ENCODE measurements at regions not wholly inside any gene's neighbourhood (a gene's known extent, or its start where the extent isn't known, plus 50 kb on each side); places are given as distances from the start of the nearest gene placed in this dataset.

DNA sequence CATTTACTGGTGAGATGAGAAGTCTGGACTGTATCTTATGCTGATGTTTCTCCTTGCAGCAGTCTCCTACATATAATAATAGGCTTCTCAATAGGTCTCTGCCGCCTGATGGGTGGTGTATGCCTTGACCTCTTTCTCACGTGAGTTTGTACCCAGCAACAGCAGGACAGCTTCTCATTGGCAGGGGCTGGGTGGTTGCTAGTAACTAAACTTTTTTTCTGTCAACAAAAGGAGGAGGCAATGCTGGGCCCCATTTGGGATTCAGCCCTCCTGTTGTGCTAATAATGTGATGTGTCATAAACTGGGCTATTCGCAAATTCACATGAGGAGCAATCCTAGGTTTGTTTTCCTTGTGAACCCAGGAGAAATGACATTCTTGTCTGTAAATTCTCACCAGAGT lies 533.6 kb downstream of the GATA3 start:
- in situ Hi-C loops (cut with MboI; ENCODE audit: low sequenced_read_pairs), result no loop called here

DNA sequence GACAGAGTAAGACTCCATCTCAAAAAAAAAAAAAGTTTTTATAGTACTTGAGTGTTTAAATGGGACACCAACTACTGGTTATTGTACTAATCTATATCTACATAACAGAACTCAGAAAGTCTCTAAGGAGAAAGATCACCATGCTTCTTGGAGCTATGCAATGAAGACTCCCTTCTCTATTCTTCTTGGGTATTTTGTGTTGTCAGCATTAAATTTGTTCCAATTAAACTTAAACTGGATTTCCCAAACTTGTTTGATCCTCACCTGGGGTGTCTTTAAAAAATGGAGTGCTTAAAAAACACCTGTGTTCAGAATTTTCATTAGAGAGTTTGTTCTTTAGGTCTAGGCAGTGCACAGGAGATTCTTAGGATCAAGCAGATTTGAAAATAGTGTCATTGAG lies 536.0 kb downstream of the GATA3 start:
- in situ Hi-C loops (cut with MboI; ENCODE audit: low sequenced_read_pairs), result no loop called here

DNA sequence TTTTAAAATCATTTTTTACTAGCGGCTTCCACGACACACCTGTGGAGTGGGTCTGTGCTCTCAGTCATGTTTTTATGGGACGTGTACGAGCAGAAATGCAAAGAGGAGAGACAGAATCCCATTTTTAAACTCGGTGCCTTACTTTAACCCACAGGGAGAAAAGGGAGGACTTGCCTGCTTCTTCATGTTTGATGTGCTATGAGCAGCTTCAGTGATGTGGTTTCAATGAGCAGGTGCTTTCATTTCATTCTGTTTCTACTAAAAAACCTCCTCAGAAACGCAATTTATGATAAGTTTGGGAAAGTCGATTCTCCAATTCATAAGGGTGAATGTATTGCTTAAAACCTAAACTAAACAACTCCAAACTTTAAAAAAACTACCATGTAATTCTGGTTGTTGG lies 537.2 kb downstream of the GATA3 start:
- in situ Hi-C loops (cut with MboI; ENCODE audit: low sequenced_read_pairs), result no loop called here

DNA sequence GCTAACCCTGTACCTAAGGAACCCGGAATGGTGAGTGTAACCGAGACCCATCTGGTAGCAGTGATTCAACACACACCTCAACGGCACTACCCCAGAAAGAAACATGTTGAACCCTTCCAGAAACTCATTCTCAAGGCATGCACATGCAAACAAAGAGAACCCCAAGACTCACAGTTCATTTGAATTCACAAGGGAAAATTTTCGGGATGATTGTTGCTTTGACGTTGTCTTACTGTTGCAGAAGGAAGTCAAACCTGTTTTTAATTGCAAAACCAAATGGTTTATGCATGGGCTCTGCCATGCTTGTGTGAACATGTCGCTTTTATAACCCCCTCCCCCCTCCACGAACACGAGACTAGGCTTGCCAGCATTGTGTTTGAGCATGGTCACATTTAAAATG lies 539.7 kb downstream of the GATA3 start:
- in situ Hi-C loops (cut with MboI; ENCODE audit: low sequenced_read_pairs), result no loop called here

DNA sequence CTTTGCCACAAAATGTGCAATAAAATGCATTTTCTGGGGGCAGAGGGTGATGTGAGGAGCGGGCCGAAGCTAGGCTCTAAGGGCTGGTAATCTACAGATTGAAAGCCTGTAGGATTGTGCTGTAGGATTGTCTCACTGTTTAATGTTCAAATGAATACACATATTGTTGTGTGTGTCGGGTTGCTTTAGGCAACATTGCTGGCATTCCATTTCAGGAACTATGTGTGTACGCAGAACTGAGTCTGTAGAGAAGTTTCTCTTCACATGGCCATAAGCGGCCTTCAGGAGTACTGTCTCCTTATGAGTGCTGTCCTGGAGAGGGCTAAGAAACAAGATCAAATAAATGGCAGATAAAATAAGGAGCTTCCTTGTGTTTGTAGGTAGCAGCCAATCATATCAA lies 540.2 kb downstream of the GATA3 start:
- in situ Hi-C loops (cut with MboI; ENCODE audit: low sequenced_read_pairs), result no loop called here

DNA sequence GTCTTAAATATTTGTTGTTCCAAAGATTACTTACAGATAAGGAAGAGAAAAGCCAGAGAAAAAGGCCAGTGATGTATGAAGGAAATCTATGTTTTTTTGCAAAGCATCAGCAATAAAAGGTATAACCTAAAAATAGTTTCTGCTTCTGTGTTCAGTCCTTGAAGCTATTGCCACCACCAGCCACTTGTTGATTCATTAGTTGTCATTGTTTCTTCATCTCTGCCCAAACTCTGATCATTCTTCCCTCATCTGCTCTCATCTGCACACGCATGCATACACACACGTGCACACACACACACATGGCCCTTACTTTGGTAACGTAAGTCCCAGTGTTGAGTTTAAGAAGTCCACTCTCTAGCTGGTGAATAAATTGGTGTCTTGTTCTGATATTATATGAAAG lies 540.7 kb downstream of the GATA3 start:
- in situ Hi-C loops (cut with MboI; ENCODE audit: low sequenced_read_pairs), result no loop called here

DNA sequence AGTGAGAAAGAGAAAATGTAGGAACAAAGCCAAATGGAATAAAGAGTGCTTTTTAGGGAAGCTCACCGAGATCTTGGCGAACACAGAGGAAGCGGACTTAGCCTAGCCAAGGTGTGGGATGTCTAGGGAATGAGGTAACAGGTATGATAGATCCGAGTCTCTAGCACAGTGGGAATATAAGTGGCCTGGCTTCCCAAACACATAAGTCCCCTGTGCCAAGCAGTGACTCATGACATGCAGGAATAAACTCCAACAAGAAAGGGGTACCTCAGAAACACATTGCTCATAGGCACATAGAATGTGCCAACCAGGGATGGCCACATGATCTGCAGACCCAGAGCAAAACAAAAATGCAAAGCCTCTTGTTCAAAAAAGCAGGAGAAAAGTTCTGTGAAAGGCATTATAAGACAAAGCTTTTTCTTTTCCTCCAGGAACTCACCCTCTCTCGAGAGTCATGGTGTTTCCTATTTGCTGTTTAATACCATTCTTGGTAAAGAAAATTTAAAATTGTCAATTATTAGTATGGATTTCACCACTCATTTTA lies 542.5 kb downstream of the GATA3 start:
- in situ Hi-C loops (cut with MboI; ENCODE audit: low sequenced_read_pairs), result no loop called here

DNA sequence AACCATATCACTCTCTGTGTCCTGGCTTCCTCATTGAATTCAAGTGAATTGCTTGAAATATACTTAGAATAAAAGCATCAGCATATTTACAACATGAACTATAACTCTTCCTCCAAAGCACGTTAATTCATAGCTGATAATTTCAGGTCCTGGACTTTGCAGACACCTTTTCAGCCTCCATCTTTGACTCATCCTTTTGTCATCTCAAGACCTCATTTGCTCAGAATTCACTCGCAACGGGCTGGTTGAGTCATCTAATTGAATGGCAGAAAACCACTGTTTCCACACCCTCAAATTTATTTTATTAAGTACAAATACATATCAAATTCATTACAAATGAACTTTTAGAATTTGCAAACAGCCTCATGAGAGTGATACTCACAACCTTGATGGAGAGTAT lies 545.7 kb downstream of the GATA3 start:
- in situ Hi-C loops (cut with MboI; ENCODE audit: low sequenced_read_pairs), result no loop called here

DNA sequence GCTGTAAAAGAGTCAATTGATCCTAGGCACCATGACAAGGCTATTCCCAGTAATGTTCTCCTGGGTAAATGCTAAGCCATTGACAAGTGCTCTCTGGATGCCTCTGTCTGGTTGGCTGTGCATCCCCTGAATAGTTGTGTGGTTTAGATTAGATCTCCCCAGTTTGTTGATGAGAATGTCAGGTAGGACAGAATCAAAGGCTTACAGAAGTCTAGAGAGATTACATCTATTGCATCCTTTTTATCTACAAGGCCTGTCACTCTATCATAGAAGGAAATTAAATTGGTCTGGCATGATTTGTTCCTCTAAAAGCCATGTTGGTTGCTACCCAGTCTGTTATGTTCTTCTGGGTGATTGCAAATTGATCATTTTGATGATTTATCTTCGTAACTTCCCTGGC lies 548.3 kb downstream of the GATA3 start:
- in situ Hi-C loops (cut with MboI; ENCODE audit: low sequenced_read_pairs), result no loop called here

DNA sequence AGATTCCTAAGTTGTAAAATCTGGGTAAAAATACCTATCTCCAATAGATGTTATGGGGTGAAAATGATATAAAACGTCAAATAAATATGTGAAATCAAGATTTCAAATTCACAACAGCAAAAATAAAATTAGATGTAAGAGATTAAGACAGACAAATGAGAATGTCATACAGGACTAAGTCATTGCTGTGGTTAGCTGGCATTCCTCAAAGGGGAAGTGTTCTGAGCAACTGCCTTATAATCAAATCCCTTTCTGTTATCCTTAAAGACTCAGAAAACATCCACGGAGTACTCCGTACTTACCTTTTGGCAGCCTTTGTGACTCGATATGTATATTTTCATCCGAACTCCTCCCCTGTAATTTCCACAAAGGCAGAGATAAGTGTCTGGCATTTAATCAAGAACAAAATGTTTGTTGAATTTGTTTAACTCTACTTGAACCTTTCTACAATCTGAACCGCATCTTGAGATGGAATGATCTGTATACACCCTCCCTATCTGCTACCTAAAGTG lies 559.6 kb downstream of the GATA3 start:
- in situ Hi-C loops (cut with MboI; ENCODE audit: low sequenced_read_pairs), result no loop called here

DNA sequence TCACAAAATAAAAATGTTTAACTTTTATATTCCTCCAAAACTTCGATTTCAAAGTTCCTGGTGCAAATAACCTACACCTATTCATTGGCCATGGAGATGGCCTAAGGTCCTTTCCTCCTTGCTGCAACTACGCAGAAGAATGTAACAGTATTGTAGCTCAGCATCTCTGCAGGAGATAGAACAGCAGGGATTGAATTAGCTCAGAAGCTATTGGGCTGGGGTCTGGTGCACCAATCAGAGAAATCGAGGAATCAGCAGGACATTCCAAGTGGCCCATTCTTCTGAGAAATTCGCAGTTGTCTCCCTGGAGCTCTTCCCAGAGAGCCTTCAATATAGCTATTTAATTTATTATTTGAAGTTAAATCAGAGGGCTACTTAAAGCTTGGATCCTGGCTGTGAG lies 560.6 kb downstream of the GATA3 start:
- in situ Hi-C loops (cut with MboI; ENCODE audit: low sequenced_read_pairs), result no loop called here

DNA sequence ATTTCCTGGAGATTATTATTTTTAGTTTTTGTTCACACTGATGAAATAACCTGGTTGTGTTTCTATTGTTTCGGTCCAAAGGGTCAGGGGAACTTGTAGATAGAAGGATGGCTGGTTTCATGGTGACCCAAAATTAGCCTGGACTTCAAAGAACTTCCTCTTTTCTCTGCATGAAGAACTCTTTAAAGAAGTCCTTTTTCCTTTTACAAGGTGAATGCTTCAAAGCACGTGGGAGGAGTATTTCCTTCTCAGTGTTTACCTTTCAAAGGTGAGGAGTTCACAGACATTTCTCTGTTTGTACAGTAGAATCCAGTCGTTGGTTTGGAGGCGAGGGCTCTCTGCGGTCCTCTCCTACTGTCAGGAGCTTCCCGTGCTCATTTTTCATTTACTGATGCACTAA lies 561.7 kb downstream of the GATA3 start:
- in situ Hi-C loops (cut with MboI; ENCODE audit: low sequenced_read_pairs), result no loop called here

DNA sequence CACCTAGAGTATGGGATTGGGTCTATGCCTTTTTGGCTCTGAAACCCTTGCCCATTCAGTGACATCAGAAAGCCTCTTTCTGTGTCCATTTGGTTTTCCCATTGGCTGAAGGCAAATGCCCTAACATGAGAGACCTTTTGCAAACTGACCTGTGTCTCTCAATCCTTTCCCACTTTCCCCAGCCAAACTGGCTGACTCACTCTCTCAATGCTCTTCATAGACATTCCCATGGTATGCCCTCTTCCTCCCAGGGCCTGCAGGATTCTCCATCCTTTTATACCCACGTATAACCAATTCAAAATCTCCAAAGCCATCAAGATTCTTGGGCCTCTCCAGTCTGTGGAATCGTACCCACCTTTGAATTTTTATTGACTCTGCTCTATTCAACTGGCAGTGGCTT lies 563.3 kb downstream of the GATA3 start:
- in situ Hi-C loops (cut with MboI; ENCODE audit: low sequenced_read_pairs), result no loop called here

DNA sequence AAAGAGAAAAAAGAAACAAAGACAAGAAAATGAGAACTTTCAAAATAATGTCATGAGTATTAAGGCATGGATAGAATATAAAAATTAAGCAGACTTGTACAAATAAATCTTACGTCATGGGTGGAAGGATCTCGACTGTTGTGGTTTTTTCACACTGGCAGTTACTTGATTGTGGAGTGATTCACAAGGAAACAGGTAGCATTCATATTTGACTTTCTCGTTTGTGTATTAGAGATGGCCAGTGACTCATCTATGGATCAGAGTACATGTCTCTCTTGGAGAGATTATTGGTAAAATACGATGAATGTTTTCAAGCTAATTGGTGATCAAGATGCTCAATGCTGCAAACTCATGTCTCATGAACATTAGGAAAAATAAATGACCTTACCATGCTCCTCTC lies 564.3 kb downstream of the GATA3 start:
- in situ Hi-C loops (cut with MboI; ENCODE audit: low sequenced_read_pairs), result no loop called here

DNA sequence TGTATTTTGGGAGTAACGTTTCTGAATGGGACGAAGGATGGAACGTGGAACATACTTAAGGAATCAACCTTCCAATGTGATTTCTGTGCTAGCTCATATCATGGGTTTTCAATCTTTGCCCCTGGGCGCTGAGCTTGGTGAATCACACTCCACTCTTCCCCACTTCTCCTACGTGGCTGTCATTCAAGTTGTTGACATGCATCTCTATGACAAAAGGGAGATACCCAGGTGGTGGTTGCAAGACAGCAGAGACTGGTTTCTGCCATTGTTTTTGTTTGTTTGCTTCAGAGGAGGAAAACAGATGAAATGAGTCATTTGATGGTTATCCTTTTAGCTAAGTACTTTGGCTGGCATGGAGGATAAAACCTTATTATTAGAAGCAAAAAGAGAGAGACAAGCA lies 573.9 kb downstream of the GATA3 start:
- in situ Hi-C loops (cut with MboI; ENCODE audit: low sequenced_read_pairs), result no loop called here

DNA sequence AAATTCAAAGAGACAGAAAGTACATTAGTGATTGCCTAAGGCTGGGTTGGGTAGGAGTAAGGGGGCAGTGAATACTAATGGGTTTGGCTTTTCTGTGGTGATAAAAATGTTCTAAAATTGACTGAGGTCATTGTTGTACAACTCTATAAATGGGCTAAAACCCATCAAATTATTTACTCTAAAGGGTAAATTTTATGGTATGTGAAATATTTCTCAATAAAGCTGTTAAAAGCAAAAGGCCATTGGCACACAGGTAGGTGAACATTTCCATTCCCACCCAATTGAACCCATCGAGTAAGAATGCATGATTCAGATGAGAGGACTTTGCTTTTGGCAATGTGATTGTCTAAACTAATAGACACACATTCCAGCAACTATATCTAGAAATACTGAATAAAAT lies 579.4 kb downstream of the GATA3 start:
- in situ Hi-C loops (cut with MboI; ENCODE audit: low sequenced_read_pairs), result no loop called here

DNA sequence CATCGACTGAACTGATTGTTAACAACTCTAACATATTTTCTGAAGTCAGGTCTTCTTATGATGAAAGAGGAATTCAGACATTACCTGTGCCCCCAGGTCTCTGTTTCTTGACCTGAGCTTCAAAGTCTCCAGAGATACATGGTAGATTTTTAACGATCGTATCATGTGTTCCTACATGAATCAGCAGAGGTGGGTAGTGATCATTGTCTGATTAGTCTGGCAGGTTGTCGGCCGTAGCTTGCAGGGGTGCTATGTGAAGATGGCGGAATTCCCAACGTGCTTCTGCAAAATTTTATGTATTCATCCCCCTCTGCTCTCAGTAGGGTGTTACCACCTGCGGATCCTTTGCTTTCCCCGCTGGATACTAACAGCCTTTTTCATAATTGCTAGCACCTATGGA lies 581.9 kb downstream of the GATA3 start:
- in situ Hi-C loops (cut with MboI; ENCODE audit: low sequenced_read_pairs), result no loop called here

DNA sequence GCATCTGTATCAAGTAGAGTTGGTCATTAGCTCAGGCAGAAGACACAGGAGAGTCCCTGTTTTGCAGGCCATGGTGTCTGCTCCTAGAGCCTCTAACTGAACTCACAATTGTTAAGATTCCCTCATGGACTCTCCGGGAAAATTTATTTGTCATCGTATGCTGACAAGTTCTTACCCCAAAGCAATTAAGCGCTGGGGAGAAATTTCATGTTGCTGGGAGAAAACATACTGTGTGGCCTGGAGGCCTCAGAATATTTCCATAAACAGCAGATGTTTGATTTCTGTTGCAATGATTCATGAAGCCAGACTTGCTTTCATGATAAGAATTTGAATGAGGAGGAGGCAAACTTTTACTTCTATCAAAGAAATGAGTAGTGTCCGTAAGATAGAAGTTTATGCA lies 583.2 kb downstream of the GATA3 start:
- in situ Hi-C loops (cut with MboI; ENCODE audit: low sequenced_read_pairs), result no loop called here

DNA sequence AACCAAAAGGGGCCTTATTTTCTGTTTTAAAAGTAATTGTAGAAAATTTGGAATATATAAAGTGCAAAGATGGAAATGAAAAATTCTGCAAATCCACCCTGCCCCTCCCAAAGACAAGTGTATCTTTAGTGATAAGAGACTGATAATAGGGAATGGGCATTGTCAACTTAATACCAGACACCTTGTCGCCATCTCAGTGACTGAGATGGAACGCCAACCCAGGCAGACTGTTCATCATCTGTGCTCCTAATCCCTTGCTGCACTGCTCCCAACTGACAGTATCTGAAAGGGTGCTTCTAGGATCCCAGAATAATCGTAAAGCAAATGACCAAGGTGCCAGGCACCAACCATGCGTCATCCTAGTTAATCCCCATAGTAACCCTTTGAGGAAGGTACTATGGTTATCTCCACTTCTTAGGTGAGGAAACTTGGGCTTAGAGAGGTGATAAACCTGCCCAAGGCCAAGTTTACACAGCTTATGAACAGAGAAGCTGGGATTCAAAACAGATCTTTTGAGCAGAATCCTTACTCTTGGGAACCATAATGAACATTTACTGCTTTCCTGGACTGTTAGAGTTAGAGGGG lies 583.7 kb downstream of the GATA3 start:
- in situ Hi-C loops (cut with MboI; ENCODE audit: low sequenced_read_pairs), result no loop called here

DNA sequence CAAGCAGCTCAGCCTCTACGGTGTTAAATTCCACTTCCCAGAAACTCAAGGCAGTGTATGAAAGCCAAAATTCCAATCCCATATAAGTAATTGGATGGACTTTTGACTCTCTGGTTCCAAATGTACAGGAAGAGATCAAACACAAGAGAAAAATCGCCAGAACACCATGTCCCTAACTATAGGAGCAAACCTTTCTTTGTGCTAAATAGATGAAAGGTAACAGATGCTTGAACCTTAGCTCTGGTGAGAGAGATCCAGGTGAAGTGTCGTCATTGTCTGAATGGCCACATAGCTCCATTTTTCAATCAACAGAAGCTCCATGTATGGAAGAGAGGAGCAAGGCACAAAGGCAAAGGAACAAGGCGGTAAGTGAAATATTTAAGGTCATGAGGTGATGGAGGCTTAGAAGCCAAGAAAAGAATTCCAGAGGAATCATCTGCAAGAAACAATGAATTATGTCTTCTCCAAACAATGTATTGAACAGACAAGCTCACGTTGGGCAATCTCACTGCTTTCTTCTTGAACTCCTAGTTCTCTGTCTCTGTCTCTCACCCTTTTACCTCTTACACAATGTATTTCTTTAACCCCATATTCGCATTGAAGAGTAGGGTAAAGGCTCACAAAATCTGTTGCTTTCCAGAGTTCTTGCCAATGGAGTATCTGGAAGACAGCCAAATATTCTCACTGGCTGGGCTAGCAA lies 585.1 kb downstream of the GATA3 start:
- in situ Hi-C loops (cut with MboI; ENCODE audit: low sequenced_read_pairs), result no loop called here

DNA sequence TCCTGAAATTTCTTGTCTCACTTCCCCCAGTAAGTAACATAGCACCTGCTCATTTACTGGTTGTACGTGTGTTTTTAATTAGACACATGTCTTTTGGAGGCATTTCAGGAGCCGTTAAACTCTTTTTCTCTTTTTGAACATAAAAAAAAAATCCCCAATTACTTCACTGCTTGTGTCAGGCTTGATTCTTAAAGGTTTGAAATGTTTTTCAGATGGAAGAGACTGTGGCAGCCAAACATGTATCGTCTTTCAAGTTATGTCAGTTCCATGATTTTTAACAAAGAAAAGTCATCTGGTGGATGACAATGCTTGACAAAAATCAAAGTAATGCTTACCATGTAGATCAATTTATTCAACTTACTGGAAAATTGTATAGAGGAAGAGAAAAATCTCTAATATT lies 585.8 kb downstream of the GATA3 start:
- in situ Hi-C loops (cut with MboI; ENCODE audit: low sequenced_read_pairs), result no loop called here

DNA sequence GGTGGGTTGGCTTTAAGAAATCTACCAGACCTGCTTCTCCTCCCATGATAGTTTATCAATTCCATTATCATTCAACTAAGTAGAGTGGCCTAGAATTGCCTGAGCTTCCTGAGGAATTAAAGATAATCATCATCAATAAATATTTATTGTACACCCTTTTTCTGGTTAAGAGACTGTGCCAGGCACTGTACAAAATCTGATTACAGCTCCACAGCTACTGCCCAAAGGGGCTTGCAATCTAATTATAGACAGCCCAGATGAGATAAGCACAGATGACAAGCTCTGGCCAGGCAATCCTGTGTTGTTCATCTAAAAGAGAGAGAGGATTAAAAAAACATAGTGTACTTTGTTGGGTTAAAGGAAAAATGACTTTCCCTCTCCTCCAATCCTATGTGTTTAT lies 586.4 kb downstream of the GATA3 start:
- in situ Hi-C loops (cut with MboI; ENCODE audit: low sequenced_read_pairs), result no loop called here

DNA sequence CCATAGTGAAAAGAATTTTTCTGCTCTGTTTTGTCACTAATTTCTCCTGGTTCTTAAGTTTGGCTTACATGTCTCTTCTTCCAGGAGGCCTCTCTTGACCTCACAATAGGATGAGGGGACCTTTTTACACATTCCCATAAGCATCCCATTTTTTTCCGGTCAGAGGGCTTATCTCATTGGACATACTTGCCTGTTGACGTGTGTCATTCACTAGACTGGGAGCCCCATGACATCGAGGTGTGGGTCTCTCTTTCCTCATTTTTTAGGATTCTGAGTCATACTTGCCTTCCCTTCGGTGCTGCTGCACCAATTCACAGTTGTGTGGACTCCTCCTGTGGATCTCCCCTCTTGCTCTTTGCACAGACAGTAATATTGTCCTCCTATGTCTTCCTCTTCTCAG lies 601.8 kb downstream of the GATA3 start:
- in situ Hi-C loops (cut with MboI; ENCODE audit: low sequenced_read_pairs), result no loop called here

Data from HL-60/S4 (cell line).